AG04450 (cell line): ENCODE measurements at regions not wholly inside any gene's neighbourhood (a gene's known extent, or its start where the extent isn't known, plus 50 kb on each side); places are given as distances from the start of the nearest gene placed in this dataset.

Experiments used
- CTCF ChIA-PET: fragments of 300-600, 350-600 bp; formaldehyde crosslinking; extraction: SDS; loops from one replicate; lab custom pipeline; 2022; ENCODE audit warnings: antibody characterized with exemption, inconsistent platforms; lab: Charles Lee
- POLR2A ChIA-PET: fragments of 350-600 bp; formaldehyde crosslinking; extraction: SDS; loops from one replicate; lab custom pipeline; 2021; ENCODE audit warnings: antibody characterized with exemption, inconsistent platforms; lab: Yijun Ruan, JAX
- DNase-seq: peaks from one replicate; pipeline ENCODE4 v3.0.0-alpha.2; 2011; ENCODE audit warnings: low read depth, low spot score
- H3K27ac ChIP-seq: one replicate; pipeline ENCODE4 v1.5.1; 2012; ENCODE audit warnings: low read depth, low read length, control low read depth
- H3K27me3 ChIP-seq: one replicate; pipeline ENCODE4 v1.6.0; 2012; ENCODE audit warnings: low read length; ENCODE audit not compliant: control insufficient read depth, insufficient read depth
- H3K4me3 ChIP-seq: 2 replicates; pipeline ENCODE4 v1.5.1; 2011; ENCODE audit warnings: mild to moderate bottlenecking, low read depth, low read length, control low read depth
- H3K9me3 ChIP-seq: 2 replicates; pipeline ENCODE4 v1.5.1; 2012; ENCODE audit warnings: low read length; ENCODE audit not compliant: control insufficient read depth, insufficient read depth
- TF ChIP-seq, protein P1 (sequence below): IDR thresholded peaks from 2 replicates; pipeline ENCODE4 v1.5.1; 2011; ENCODE audit warnings: low read depth, low read length, control low read depth, inconsistent platforms

DNA sequence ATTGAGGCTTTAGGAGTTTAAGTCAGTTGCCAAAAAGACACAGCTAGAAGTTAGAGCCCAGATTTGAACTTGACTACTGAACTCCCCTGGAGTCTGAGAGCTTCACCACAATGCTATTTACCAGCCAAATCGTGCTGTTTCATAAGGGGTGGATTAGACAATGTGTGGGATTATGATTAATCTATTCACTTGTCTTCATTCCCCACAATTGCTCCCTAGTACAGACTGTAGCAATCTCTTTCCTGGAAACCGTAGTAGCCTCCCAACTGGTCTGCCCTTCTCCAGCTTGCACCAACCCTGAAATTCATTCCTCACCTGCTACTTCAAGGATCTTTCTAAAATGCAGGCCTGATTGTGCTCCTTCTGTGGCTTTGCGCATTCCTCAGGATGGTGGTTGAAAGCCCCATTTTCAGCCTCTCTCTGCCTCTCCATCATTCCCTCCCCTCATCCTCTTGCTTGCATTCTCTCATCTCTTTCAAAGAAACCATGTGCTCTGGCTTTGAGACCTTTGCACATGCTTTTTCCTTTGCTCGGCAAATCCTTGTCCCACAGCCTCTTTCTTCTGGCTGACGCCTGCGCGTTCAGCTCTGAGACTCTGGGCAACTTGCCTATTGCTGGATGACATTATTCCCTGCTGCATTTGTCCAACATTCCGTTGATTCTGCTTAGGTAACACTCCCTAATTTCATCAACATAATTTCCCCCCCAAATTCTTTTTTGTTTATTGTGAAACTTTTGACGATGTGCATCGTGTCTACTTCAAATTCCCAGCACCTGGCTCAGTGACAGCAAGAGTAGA is 145.1 kb downstream of the ADRA2A start:
- TF ChIP-seq, protein P1, sequence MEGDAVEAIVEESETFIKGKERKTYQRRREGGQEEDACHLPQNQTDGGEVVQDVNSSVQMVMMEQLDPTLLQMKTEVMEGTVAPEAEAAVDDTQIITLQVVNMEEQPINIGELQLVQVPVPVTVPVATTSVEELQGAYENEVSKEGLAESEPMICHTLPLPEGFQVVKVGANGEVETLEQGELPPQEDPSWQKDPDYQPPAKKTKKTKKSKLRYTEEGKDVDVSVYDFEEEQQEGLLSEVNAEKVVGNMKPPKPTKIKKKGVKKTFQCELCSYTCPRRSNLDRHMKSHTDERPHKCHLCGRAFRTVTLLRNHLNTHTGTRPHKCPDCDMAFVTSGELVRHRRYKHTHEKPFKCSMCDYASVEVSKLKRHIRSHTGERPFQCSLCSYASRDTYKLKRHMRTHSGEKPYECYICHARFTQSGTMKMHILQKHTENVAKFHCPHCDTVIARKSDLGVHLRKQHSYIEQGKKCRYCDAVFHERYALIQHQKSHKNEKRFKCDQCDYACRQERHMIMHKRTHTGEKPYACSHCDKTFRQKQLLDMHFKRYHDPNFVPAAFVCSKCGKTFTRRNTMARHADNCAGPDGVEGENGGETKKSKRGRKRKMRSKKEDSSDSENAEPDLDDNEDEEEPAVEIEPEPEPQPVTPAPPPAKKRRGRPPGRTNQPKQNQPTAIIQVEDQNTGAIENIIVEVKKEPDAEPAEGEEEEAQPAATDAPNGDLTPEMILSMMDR: no peak
- ChIA-PET CTCF (no interaction called here), POLR2A (no interaction called here)
- H3K4me3 ChIP-seq: no peak overlapping the region
- no peak overlapping the region for H3K27ac ChIP-seq
- peaks cover 10% of the 10 kb centered on the region; the same call in 1 of the 2 replicates for H3K9me3 ChIP-seq
- no peak for DNase-seq
- no peaks in the 10 kb centered on the region for H3K27me3 ChIP-seq

- Histone ChIP-seq H3K4me3 (no peak overlapping the region), H3K9me3 (peaks cover 10% of the 10 kb centered on the region; the same call in 1 of the 2 replicates), H3K27me3 (no peaks in the 10 kb centered on the region), H3K27ac (no peak overlapping the region)
- CTCF ChIA-PET: no interaction called here
- POLR2A ChIA-PET: no interaction called here
- DNase-seq: no peak
- TF ChIP-seq, protein P1: no peak
Measured at GRCh38 chr10:111222961-111223360, 146.1 kb downstream of the ADRA2A start.

DNA sequence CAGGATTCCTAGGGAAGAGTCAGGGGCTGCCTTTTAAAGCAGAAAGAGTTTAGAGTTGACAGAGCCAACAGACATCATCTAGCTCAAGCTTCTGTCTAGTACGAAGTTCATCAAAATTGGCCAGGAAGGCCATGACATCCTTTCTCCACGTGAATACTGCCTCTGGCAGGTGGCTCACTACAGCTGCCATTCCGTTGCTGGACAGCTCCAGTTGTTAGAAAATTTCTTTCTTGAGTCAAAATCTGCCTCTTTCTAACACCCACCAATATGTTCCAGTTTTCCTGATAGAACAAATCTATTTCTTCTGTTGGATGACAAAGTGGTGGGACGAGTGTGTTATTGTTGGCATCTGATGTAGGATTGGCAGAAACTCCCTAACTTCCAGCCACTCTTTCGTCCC is 154.9 kb downstream of the ADRA2A start:
- TF ChIP-seq, protein P1: no peak
- ChIA-PET POLR2A (no interaction called here), CTCF (no interaction called here)
- Histone ChIP-seq H3K4me3 (no peak overlapping the region), H3K9me3 (no peaks in the 10 kb centered on the region; the same call in 1 of the 2 replicates), H3K27me3 (no peaks in the 10 kb centered on the region), H3K27ac (no peak overlapping the region)
- no peak for DNase-seq

DNA sequence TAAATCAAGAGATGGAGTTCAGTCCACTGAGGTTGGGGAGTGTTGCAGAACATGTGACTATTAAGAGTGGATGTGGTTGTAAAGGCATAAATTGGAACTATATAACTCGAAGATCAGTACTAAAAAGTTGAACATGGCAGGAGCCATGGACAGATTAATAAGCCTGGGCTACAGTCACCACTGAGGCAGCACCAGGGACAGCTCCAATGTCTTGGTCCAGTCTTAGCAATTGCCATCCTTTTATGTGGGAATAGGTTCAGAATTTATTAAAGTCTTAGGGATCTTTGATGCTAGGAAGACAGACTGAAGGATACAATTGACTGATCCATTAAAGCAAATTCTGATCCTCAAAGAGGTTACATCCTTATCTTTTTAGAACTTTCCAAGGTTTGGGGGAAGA is 156.6 kb downstream of the ADRA2A start:
- H3K27me3 ChIP-seq: no peaks in the 10 kb centered on the region
- H3K27ac ChIP-seq: no peak overlapping the region
- TF ChIP-seq, protein P1: no peak
- no peak for DNase-seq
- H3K4me3 ChIP-seq: no peak overlapping the region
- ChIA-PET CTCF (no interaction called here), POLR2A (no interaction called here)
- no peaks in the 10 kb centered on the region; the same call in 1 of the 2 replicates for H3K9me3 ChIP-seq

DNA sequence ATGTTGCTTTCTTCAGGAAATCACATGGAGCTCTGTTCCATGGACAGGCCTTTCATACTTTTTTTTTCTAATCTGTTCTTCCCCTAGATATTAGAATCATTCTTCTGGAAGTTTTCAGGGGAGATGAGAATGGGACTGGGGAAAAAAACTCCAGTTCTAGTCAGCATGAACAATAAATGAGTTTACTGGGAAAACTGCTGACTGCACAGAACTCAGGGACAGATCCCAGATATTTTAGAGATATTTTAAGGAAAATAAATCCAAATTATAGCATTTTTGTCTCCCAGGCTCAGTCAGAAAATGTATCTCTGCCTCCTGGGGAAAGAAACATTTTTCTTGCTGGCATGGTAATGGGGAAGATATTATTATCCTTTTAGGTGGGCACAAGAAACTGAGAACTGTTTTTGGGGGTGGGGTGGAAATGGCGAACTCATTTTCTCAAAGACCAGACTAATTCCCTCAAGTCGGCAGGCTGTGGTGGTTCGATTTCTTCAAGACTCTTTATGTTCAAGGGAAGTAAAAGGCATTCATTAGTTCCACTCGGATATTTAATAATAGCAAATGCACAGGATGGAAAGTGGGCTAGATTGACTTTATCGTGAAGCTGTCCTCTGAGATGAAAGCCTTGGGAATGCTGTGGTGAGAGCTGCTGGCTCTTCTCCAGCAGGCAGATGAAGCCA is 157.5 kb downstream of the ADRA2A start:
- no peak for DNase-seq
- no peaks in the 10 kb centered on the region for H3K27me3 ChIP-seq
- CTCF ChIA-PET: no interaction called here
- no peak overlapping the region for H3K4me3 ChIP-seq
- POLR2A ChIA-PET: no interaction called here
- TF ChIP-seq, protein P1: no peak
- H3K9me3 ChIP-seq: no peaks in the 10 kb centered on the region; the same call in 1 of the 2 replicates
- H3K27ac ChIP-seq: no peak overlapping the region
